Activated CD4-positive, alpha-beta T cell treated with anti-CD3 and anti-CD28 coated beads, Interleukin-2, amount 50 U/mL, for 24 hours (primary cell): ENCODE measurements at regions not wholly inside any gene's neighbourhood (a gene's known extent, or its start where the extent isn't known, plus 50 kb on each side); places are given as distances from the start of the nearest gene placed in this dataset.

Experiments
- DNase-seq, 2 donors: peaks; one replicate each; pipeline ENCODE4 v3.0.0-alpha.2; 2020; ENCODE audit warnings: low read depth in 1 of 2, low spot score in 1 of 2

DNA sequence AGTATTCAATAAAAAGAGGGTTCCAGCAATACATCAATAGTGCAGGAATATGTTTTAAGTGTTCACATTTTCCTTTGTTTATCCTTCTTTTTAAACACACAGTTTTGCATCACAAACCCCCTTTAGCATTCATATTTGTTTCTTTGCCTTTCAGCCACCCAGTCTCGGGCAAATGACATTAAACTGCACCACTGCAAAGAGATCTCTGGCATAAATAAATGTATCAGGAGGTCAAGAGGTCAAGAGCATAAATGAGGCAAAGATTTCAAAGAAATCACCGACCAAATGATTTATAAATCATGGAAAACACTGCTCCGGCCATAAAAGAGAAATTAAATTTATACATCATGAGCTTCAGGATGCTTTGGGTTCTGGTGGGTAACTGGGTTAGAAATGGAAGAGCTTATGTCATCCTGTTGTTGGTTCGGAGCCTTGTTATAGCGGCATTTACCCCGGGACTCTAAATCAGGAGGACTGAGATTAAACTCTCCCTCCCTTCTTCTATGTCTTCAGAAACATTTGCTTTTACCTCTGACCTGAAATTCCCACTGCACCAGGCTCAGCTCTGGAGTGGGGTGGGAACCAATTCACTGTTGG is 449.6 kb upstream of the CLINT1 start:
- no peak for DNase-seq

- DNase-seq, result no peak
Observed at GRCh38 chr5:158305861-158306260, 446.9 kb upstream of the CLINT1 start.

DNA sequence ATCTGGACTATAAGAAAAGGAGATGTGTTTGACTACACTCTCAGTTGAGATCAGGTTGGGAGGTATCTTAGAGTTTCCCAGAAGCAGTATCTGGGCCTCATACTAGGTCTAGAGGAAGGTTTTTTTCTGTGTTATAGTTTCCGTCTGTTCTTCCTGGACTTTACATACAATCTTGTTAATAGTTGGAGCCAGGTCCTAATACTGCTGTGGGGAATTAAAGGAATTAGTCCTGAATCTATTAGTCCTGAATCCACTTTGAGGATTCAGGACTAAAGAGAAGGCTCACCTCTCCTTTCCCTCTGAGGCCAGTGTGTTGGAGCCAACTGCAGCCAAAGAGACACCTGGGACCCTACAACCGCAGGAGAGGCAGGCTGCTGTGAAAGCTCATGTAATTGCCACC is 445.7 kb upstream of the CLINT1 start:
- no peak for DNase-seq

DNA sequence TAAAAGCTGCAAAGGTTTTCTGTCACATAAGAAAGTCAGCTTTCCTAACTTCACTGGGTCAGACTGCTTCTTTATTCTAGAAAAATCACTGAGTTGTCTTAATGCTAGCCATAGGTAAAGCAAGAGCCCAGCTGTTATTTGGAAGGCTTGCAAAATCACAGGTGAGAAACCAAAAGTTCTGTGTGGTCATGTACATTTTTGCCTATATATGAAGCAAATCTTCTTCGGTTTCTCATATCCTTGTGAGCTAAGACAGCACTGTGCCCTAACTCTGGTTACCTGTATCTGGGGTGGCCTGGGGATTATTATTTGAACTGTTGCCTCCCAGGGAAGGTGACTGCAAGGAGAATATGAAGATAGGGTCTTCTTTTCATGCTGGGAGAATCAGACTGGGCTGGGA is 444.9 kb upstream of the CLINT1 start:
- DNase-seq, result no peak

DNA sequence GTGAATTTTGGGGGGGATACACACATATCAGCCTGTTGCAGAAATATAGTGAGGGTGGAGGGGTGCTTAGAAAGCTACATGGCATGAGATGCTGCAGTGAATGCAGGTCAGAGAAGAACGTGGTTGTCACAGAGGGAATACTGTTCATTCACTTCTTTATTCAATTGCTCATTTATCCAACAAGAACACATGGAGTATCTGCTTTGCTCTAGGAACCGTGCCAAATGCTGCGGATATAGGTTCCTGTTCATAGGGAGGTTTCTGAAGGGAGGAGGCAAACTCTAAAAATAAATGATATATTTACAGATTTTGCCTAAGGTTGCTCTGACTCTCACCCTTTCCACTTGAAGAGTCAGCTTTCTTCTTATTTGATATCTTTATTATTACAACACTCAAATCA is 444.3 kb upstream of the CLINT1 start:
- DNase-seq, result no peak

- DNase-seq, result no peak
Observed at GRCh38 chr5:158302029-158302428, 443.1 kb upstream of the CLINT1 start.

GRCh38 chr5:158301186-158301585 is 442.2 kb upstream of the CLINT1 start:
- DNase-seq, result no peak

DNA sequence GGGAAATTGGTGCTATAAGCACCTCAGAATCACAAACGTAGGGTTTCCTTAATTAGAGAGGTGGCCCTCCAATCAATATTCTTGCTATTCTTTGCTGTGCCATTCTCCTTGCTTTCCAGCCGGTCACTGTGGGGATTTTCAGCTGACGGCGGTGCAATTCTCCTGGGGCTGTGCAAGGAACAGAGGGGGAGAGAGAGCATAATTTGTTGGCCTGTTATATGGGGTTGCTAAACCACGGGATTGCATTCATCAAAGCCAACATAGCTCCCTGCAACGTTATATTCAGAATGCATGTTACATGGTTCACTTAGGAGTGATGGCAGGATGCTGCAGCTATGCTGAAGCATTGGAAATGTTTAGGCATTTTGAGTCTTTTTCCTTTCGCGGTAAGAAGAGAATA is 441.3 kb upstream of the CLINT1 start:
- DNase-seq, result no peak

DNA sequence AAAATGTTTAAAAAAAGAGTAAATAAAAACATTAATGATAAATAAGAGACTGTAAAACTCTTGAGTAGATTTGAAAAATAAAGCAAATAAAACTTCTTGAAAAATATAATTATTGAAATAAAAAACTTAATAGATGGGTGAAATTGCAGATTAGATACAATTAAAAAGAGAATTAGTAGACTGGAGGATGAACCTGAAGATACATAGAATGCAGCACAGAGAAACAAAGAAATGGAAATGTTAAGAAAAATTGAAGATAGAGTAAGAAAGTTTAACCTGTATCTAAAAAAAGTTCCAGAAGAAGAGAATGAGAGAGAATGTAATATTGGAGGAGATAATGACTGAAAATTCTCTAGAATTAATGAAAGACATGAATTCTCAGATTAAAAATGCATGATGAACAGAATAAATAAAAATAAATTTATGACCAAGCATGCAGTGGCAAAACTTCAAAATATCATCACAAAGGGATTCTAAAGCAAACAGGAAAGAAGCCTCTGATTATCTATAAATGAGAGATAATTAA is 438.1 kb upstream of the CLINT1 start:
- no peak for DNase-seq

DNA sequence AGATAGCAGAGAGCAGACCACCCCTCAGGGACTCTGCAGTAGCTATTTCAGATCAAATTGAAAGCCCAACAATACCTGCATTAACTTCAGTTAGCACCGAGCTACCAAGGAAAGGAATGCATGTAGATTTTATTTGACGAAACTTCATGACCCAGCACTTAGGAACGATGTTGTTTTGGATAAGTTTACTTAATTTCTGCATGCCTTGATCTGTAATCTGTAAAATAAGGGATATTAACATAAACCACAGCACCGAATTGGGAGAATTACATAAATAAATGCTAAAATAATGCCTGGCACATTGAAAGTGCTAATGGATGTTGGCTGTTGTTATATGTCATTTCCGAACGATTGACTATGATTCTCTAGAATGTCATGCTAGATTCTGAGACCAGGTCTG is 435.8 kb upstream of the CLINT1 start:
- DNase-seq, result no peak

DNA sequence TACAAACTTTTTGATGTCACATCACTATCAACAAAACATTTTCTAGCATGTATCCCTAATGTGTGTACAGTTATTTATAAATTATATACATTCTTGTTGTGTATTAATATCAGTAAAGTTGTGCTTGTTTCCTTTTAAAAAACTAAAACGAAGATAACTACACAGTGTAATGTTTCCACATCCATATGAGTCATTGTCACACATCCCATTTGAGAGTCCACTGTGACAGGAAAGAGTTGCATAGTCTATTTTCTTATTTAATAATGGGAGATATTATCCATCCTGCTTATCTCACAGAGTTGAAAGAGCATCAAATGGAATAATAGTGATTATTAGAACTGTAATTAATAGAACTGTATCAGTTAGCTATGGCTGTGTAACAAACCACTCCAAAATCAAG is 434.0 kb upstream of the CLINT1 start:
- no peak for DNase-seq

GRCh38 chr5:158289967-158290366 is 431.0 kb upstream of the CLINT1 start:
- no peak for DNase-seq

DNA sequence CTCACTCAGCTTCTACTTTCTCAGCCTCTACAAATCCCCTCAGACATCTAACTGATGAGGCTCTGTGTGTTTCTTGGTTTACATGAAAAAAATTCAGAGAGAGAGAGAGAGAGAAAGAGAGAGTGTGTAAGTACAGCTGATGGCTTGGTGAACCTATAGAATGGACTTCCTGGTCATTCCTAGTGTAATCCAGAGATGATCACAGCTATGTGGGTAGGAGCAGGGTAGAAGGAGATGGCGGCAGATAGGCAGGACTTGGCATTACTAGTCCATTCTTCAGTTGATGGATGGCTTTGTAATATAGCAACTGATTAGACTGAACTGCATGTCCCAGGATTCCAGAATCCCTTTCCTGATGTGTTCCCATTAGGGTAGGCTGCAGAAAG is 429.3 kb upstream of the CLINT1 start:
- no peak for DNase-seq

DNA sequence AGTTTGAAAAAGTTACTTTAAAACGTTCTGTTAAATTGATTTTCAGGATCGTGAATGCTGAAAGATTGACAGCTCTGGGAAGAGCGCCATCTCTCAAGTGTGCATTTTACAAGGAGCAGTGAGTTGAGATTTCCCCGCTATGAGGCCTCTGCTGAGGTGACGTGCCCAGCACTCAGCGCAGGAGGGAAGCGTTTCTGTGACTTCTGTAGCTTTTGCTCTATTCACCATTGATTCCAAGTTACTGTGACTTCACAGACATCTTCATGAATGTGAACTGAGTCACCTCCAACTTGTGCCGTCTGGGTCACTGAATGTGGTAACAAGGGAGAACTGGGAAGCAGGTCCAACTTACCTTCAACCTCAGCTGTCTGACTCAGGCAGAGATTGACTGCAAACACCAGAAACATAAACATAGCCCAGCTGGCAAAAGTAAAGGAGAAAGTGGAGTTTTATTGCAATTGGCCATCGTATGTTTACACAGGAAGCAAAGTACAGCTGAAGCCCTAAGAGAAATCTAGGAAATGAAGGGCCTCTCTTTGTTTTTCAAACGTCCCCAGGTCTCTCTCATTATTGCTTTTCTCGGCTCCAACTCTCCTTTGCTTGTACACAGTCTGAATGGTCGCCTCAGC is 428.8 kb upstream of the CLINT1 start:
- no peak for DNase-seq

DNA sequence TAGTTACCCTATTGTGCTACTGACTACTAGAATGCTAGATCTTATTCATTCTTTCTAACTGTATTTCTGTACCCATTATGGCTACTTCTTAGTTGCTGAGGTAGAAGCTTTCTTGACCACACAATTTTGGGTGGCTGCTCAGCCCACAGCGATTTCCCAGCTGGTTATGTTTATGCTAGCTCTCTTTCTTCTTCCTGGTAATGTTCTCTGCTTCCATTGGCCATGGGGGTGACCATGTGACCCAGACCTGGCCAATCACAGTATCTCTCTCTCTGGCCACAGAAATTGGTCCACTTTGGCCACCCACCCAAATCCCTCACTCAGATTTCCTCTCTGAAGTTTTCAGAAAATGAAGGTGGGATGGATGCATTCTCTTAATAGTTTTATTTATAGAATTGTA is 427.9 kb upstream of the CLINT1 start:
- no peak for DNase-seq

DNA sequence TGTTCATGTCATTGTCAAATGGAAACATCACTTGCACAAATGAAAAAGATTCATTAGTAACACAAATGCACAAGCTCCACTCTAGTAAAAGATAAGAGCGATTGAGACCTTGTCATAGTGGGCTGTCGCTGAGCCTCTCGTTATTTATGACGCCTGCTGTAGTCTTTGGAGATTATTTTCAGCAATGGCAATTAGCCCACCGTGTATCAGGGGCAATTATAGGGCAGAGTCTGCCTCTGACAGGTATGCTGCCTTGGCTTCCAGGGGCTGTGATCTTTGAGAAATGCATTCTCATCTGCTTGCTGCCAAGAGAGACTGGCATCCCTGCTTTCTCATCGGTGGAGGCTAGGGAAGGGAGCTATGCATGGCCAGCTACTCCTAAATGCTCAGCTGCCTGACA is 426.8 kb upstream of the CLINT1 start:
- DNase-seq, result no peak

- DNase-seq, result no peak
Observed at GRCh38 chr5:158284242-158284641, 425.3 kb upstream of the CLINT1 start.

GRCh38 chr5:158283397-158283796 is 424.5 kb upstream of the CLINT1 start:
- no peak for DNase-seq

DNA sequence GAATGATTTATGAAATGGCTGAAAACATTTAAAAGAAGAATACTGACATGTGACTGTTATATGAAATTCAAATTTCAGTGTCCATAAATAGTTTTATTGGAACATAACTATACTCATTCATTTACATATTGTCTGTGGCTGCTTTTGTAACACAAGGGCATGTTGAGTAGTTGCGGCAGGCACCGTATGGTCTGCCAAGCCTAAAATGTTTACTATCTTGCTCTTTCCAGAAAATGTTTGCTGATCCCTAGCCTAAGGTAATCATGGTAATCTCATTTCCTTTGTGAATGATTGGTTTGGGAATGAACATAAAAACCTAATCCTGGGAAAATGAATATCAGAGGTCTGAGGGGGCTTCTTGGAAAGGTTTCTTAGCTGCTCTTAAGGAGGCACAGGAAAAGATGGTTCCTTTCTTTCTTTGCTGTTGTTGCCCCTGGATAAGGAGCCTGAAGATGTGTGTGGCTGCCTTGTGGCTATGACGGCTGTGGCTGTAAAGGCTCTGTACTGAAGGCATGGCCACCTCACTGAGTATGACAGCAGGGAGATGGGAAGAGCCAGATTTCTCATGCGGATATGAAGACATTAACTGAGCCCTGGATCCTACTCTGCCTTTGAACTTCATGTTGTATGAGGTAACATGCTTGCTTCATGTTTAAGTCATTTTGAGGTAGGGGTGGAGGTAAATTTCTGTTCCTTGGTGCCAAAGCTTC is 419.4 kb upstream of the CLINT1 start:
- DNase-seq, result no peak

GRCh38 chr5:158277276-158277675 is 418.3 kb upstream of the CLINT1 start:
- DNase-seq, result no peak

GRCh38 chr5:158276692-158277091 is 417.7 kb upstream of the CLINT1 start:
- no peak for DNase-seq

- no peak for DNase-seq
Observed at GRCh38 chr5:158275511-158275910, 416.6 kb upstream of the CLINT1 start.

DNA sequence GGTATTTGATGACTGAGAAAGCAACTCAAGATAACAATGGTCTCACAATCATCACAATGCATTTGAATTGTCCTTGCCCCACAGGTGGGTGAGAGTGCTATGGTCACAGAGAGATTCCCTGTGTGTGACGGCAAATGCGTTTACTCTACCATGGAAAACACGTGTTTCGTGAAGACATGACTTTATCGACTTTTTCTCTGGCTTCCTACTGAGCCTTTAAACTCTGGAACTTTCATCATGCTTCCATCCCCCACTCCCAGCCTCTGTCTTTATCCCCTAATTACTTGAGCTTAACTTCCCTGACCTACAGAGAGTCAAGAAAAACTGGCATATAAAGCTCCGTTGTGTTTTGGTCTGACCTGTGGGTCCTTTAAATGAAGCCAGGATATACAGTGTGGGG is 414.1 kb upstream of the CLINT1 start:
- DNase-seq, result no peak
